PC-9 (cell line): ENCODE measurements at regions not wholly inside any gene's neighbourhood (a gene's known extent, or its start where the extent isn't known, plus 50 kb on each side); places are given as distances from the start of the nearest gene placed in this dataset.

Experiments
- BruUV-seq: library from RNA; stranded (reverse); fragments of 400-500 nt; replicated peaks from 2 replicates; lab custom pipeline; 2021; lab: Mats Ljungman, UMichigan
- CTCF ChIA-PET: fragments of 300-600 bp; sonication (Branson Sonifier 250); formaldehyde crosslinking; loops from one replicate; lab custom pipeline; 2022; ENCODE audit warnings: antibody characterized with exemption; lab: Charles Lee
- POLR2A ChIA-PET: fragments of 300-600 bp; sonication (Branson Sonifier 250); formaldehyde crosslinking; loops from one replicate; lab custom pipeline; 2022; ENCODE audit warnings: antibody characterized with exemption; ENCODE audit not compliant: unreplicated experiment; lab: Charles Lee
- DNase-seq, 2 experiments: peaks; one replicate each; pipeline versions ENCODE4 v3.0.0 to v3.0.0-alpha.2; 2015 to 2022; ENCODE audit warnings: mixed read lengths in 1 of 2
- H2AFZ ChIP-seq: fragments of 200-600 bp; sonication (generic); 2 replicates; pipeline ENCODE4 v1.8.1; 2017; ENCODE audit warnings: antibody characterized with exemption
- H3F3A ChIP-seq: fragments of 200-600 bp; sonication (generic); 2 replicates; pipeline ENCODE4 v1.8.1; 2017; ENCODE audit warnings: antibody characterized with exemption, mild to moderate bottlenecking, low read depth; ENCODE audit not compliant: insufficient read depth
- H3K27ac ChIP-seq: fragments of 200-600 bp; sonication (generic); 2 replicates; pipeline ENCODE4 v1.6.1; 2016; ENCODE audit warnings: mixed run types
- H3K27me3 ChIP-seq: fragments of 200-600 bp; sonication (generic); 2 replicates; pipeline ENCODE4 v1.6.1; 2016; ENCODE audit warnings: low read depth, mixed run types; ENCODE audit not compliant: insufficient read depth
- H3K36me3 ChIP-seq: fragments of 200-600 bp; sonication (generic); 2 replicates; pipeline ENCODE4 v1.6.1; 2016; ENCODE audit warnings: low read depth, mixed run types
- H3K4me1 ChIP-seq: fragments of 200-600 bp; sonication (generic); replicated peaks from 2 replicates; pipeline ENCODE4 v1.6.1; 2016; ENCODE audit warnings: mixed run types; ENCODE audit not compliant: insufficient read depth
- H3K4me2 ChIP-seq: fragments of 200-600 bp; sonication (generic); 2 replicates; pipeline ENCODE4 v1.6.1; 2017; ENCODE audit warnings: mixed run types
- H3K4me3 ChIP-seq: fragments of 200-600 bp; sonication (generic); 2 replicates; pipeline ENCODE4 v1.6.1; 2016; ENCODE audit warnings: mixed run types
- H3K79me2 ChIP-seq: fragments of 200-600 bp; sonication (generic); 2 replicates; pipeline ENCODE4 v1.6.1; 2017; ENCODE audit warnings: low read depth, mixed run types
- H3K9me2 ChIP-seq: fragments of 200-600 bp; sonication (generic); 2 replicates; pipeline ENCODE4 v1.8.1; 2017; ENCODE audit warnings: mild to moderate bottlenecking; ENCODE audit not compliant: insufficient read depth
- H3K9me3 ChIP-seq: fragments of 200-600 bp; sonication (generic); 2 replicates; pipeline ENCODE4 v1.8.1; 2016; ENCODE audit warnings: low read depth; ENCODE audit not compliant: insufficient read depth
- H4K20me1 ChIP-seq: fragments of 200-600 bp; sonication (generic); 2 replicates; pipeline ENCODE4 v1.8.1; 2017; ENCODE audit not compliant: insufficient read depth
- EZH2 ChIP-seq: fragments of 200-600 bp; sonication (generic); IDR thresholded peaks from 2 replicates; pipeline ENCODE4 v1.8.0; 2017; ENCODE audit warnings: antibody characterized with exemption, low read depth
- intact Hi-C: fragments of 100-400 bp; cut with micrococcal nuclease; formaldehyde crosslinking; loops from one replicate; pipeline ENCODE4 v1.10.0; 2022; ENCODE audit not compliant: unreplicated experiment
- TF ChIP-seq, protein P1 (sequence below): fragments of 200-600 bp; sonication (generic); conservative IDR thresholded peaks from 2 replicates; pipeline ENCODE4 v1.6.1; 2017; ENCODE audit warnings: mixed run types, antibody characterized with exemption, mild to moderate bottlenecking, moderate library complexity

- no peak for DNase-seq
- Histone ChIP-seq H4K20me1 (no peaks in the 10 kb centered on the region), H3K79me2 (no peaks in the 10 kb centered on the region), H3K9me2 (no peaks in the 10 kb centered on the region), H3K4me2 (no peak overlapping the region), H3K4me3 (no peak overlapping the region), H3K9me3 (no peaks in the 10 kb centered on the region), H3K4me1 (no peaks in the 10 kb centered on the region), H3K27me3 (no peaks in the 10 kb centered on the region), H2AFZ (no peak overlapping the region), H3F3A (no peaks in the 10 kb centered on the region), H3K36me3 (no peaks in the 10 kb centered on the region), H3K27ac (no peak overlapping the region)
- intact Hi-C loops: no loop called here
- POLR2A ChIA-PET: no interaction called here
- CTCF ChIA-PET: no interaction called here
- BruUV-seq: no TSS peak
- no peak for TF ChIP-seq EZH2
- TF ChIP-seq, protein P1, sequence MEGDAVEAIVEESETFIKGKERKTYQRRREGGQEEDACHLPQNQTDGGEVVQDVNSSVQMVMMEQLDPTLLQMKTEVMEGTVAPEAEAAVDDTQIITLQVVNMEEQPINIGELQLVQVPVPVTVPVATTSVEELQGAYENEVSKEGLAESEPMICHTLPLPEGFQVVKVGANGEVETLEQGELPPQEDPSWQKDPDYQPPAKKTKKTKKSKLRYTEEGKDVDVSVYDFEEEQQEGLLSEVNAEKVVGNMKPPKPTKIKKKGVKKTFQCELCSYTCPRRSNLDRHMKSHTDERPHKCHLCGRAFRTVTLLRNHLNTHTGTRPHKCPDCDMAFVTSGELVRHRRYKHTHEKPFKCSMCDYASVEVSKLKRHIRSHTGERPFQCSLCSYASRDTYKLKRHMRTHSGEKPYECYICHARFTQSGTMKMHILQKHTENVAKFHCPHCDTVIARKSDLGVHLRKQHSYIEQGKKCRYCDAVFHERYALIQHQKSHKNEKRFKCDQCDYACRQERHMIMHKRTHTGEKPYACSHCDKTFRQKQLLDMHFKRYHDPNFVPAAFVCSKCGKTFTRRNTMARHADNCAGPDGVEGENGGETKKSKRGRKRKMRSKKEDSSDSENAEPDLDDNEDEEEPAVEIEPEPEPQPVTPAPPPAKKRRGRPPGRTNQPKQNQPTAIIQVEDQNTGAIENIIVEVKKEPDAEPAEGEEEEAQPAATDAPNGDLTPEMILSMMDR: no peak
These were observed 70.7 kb upstream of the FN1 start for GRCh38 chr2:215506604-215506990.

DNA sequence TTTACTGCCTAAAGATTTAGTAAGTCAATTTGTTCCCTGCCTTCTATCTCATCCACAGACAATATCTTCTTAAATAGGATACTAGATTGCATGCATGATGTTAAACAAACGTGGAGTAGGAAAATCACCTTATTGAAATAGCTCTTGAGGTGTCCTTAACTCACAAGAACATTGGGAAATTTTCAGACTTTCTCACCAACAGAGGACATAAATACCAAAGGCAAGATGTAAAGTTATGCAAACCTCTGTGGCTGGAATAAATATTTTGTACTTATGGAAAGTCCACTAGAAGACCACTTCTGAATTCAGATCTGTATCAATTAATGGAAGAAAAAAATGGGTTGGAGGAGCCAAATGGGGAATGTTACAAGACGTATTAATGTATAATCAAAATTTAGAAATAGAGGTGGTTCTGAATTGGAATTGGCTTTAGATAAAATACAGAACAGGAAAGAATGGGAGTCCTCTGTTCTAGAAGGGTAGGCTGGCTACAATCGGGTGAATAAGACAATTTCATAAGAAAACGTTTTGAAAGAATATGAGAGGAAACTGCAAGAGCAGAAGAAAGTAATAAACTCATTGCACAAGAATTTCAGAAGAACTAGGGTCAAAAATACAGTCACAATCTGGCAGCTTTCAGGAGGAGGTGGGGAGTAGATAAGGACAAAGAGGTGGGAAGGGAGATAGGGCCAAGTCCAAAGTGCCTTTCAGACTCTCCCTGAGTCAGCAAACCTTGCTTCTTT lies 69.3 kb upstream of the FN1 start:
- intact Hi-C loops: no loop called here
- Histone ChIP-seq H3K27me3 (no peaks in the 10 kb centered on the region), H3K36me3 (no peaks in the 10 kb centered on the region), H4K20me1 (no peaks in the 10 kb centered on the region), H3K9me3 (no peaks in the 10 kb centered on the region), H3K4me2 (no peak overlapping the region), H3F3A (no peaks in the 10 kb centered on the region), H3K27ac (no peak overlapping the region), H3K9me2 (no peaks in the 10 kb centered on the region), H3K79me2 (no peaks in the 10 kb centered on the region), H3K4me3 (no peak overlapping the region), H3K4me1 (no peaks in the 10 kb centered on the region), H2AFZ (no peak overlapping the region)
- ChIA-PET POLR2A (no interaction called here), CTCF (no interaction called here)
- no peak for TF ChIP-seq EZH2
- TF ChIP-seq, protein P1: no peak
- BruUV-seq: no TSS peak
- no peak for DNase-seq

- no peak overlapping the region for H2AFZ ChIP-seq
- H3K9me3 ChIP-seq: no peaks in the 10 kb centered on the region
- no peaks in the 10 kb centered on the region for H3K4me1 ChIP-seq
- POLR2A ChIA-PET: no interaction called here
- H3K4me3 ChIP-seq: no peak overlapping the region
- H3K79me2 ChIP-seq: no peaks in the 10 kb centered on the region
- H3F3A ChIP-seq: no peaks in the 10 kb centered on the region
- no peak overlapping the region for H3K27ac ChIP-seq
- intact Hi-C loops: no loop called here
- H3K36me3 ChIP-seq: no peaks in the 10 kb centered on the region
- no peaks in the 10 kb centered on the region for H3K27me3 ChIP-seq
- H3K9me2 ChIP-seq: no peaks in the 10 kb centered on the region
- H4K20me1 ChIP-seq: no peaks in the 10 kb centered on the region
- CTCF ChIA-PET: no interaction called here
- BruUV-seq: no TSS peak
- no peak overlapping the region for H3K4me2 ChIP-seq
- TF ChIP-seq, protein P1: no peak
- no peak for TF ChIP-seq EZH2
- DNase-seq: no peak
These were observed 68.7 kb upstream of the FN1 start for GRCh38 chr2:215504547-215504946.
